ENCODE measurements at regions not wholly inside any gene's neighbourhood (a gene's known extent, or its start where the extent isn't known, plus 50 kb on each side); places are given as distances from the start of the nearest gene placed in this dataset.

DNA sequence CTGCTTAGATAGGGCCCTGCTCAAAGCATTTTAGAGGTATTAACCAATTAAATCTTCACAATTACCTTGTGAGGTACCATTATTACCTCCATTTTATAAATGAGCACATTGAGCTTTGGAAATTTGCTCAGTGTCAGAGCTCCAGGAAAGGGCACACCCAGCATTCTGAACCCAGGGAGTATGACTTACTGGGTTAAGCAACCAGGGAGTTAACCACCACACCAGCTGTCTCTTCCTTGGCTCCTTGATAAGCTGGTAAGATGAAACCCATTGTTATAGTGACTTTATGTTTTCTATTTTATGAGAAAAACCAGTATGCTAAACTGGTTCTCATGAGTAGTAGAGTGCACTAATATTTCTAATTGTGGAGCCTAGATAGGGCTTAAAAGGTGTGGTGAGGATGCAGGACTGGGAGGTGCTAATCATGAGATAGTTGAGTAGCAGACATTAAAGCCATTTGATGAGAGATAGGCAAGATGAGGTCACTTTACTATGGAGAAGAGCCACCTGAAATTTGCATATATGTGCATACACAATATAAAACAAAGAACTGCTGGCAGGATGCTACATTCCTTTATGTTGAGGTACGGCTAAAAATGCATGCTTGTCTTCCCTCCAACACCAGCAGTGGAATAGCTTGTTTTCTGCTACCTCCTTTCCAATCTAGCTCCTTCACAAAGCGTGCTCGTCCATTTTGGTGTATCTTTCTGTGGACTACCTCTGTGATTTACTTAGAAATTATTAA, 556.1 kb downstream of the SPRY1 start:
- no peak for TF ChIP-seq EZH2 (IDR thresholded peaks at IDR 0.05; ENCODE audit: borderline replicate concordance, insufficient read depth, low read depth, low read length, poor library complexity, severe bottlenecking)
- TF ChIP-seq, protein P1, sequence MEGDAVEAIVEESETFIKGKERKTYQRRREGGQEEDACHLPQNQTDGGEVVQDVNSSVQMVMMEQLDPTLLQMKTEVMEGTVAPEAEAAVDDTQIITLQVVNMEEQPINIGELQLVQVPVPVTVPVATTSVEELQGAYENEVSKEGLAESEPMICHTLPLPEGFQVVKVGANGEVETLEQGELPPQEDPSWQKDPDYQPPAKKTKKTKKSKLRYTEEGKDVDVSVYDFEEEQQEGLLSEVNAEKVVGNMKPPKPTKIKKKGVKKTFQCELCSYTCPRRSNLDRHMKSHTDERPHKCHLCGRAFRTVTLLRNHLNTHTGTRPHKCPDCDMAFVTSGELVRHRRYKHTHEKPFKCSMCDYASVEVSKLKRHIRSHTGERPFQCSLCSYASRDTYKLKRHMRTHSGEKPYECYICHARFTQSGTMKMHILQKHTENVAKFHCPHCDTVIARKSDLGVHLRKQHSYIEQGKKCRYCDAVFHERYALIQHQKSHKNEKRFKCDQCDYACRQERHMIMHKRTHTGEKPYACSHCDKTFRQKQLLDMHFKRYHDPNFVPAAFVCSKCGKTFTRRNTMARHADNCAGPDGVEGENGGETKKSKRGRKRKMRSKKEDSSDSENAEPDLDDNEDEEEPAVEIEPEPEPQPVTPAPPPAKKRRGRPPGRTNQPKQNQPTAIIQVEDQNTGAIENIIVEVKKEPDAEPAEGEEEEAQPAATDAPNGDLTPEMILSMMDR (IDR thresholded peaks at IDR 0.05): no peak
- no peak overlapping the region for H3K4me3 Mint-ChIP-seq
- no peak for ATAC-seq (ENCODE audit: low read depth)
- 100% methylated on average over 1 of the region's 3 CpGs for WGBS (ENCODE audit: insufficient coverage)
- H3K9ac ChIP-seq (ENCODE audit: low read length): no peak overlapping the region
- intact Hi-C loops (cut with micrococcal nuclease): no loop called here
- H3K4me1 Mint-ChIP-seq: no peaks in the 10 kb centered on the region
- H3K27ac Mint-ChIP-seq: no peak overlapping the region
- DNase-seq: no peak
- H3K27ac ChIP-seq (ENCODE audit: low read length in 2 of 2): no peak overlapping the region
- CTCF ChIA-PET: no interaction called here
- H3K9me3 ChIP-seq (ENCODE audit: control extremely low read depth in 1 of 3, control insufficient read depth in 2 of 3, insufficient read depth in 1 of 3, low read length in 2 of 3): no peaks in the 10 kb centered on the region
- no peaks in the 10 kb centered on the region for H3K36me3 ChIP-seq (replicated peaks in 1 of 2; ENCODE audit: control extremely low read depth in 1 of 2, control insufficient read depth in 1 of 2, extremely low read depth in 1 of 2, insufficient read depth in 2 of 2, low read length in 1 of 2)
- H3K4me2 ChIP-seq (replicated peaks; ENCODE audit: low read depth, low read length, poor library complexity, severe bottlenecking): no peak overlapping the region
- no peak overlapping the region for H3K4me3 ChIP-seq (ENCODE audit: control extremely low read depth in 1 of 5, extremely low read depth in 1 of 5, insufficient read depth in 1 of 5, low read depth in 2 of 5, low read length in 4 of 5)
- H3K27me3 ChIP-seq (replicated peaks in 1 of 4; ENCODE audit: control extremely low read depth in 1 of 4, control insufficient read depth in 3 of 4, insufficient read depth in 4 of 4, low read length in 3 of 4): no peaks in the 10 kb centered on the region
- POLR2A ChIA-PET: no interaction called here
- no peak overlapping the region for H2AFZ ChIP-seq (ENCODE audit: insufficient read depth, low read depth, low read length, poor library complexity, severe bottlenecking)
- H4K20me1 ChIP-seq (ENCODE audit: control insufficient read depth, insufficient read depth, low read length, poor library complexity, severe bottlenecking): no peaks in the 10 kb centered on the region
- no peaks in the 10 kb centered on the region for H3K27me3 Mint-ChIP-seq
- H3K79me2 ChIP-seq (ENCODE audit: control insufficient read depth, insufficient read depth, low read length): no peaks in the 10 kb centered on the region
- H3K9me3 Mint-ChIP-seq (ENCODE audit: insufficient read depth): no peaks in the 10 kb centered on the region
- no peaks in the 10 kb centered on the region for H3K4me1 ChIP-seq (ENCODE audit: control insufficient read depth in 2 of 2, insufficient read depth in 2 of 2, low read length in 2 of 2)

DNA sequence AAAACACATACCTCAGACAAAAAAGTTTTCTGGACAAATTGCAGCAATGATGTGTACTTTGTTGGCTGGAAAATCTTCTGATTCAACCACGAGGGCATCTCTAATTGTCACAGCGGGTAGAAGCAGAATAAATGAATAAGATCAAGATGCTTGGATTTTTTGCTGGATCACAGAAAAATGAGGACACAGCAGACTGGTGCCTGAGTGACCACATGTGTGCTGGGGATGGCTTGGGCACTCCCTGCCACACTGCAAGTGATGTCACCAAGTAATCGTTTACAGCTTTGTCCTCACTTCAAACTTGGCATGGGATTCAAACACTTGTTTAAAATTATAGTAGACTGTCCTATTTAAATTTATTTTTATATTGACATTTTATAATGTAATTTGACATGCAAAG, 557.0 kb downstream of the SPRY1 start:
- no peaks in the 10 kb centered on the region for H3K27me3 Mint-ChIP-seq
- H3K4me3 ChIP-seq (ENCODE audit: control extremely low read depth in 1 of 5, extremely low read depth in 1 of 5, insufficient read depth in 1 of 5, low read depth in 2 of 5, low read length in 4 of 5): no peak overlapping the region
- H3K27me3 ChIP-seq (replicated peaks in 1 of 4; ENCODE audit: control extremely low read depth in 1 of 4, control insufficient read depth in 3 of 4, insufficient read depth in 4 of 4, low read length in 3 of 4): no peaks in the 10 kb centered on the region
- no peaks in the 10 kb centered on the region for H3K79me2 ChIP-seq (ENCODE audit: control insufficient read depth, insufficient read depth, low read length)
- H3K4me3 Mint-ChIP-seq: no peak overlapping the region
- H3K4me1 ChIP-seq (ENCODE audit: control insufficient read depth in 2 of 2, insufficient read depth in 2 of 2, low read length in 2 of 2): no peaks in the 10 kb centered on the region
- no peak overlapping the region for H3K27ac ChIP-seq (ENCODE audit: low read length in 2 of 2)
- WGBS (ENCODE audit: insufficient coverage): 88% methylated on average over 2 of the region's 3 CpGs
- ATAC-seq (ENCODE audit: low read depth) (no peak), DNase-seq (no peak)
- ChIA-PET CTCF (no interaction called here), POLR2A (no interaction called here)
- H3K4me1 Mint-ChIP-seq: no peaks in the 10 kb centered on the region
- H3K9ac ChIP-seq (ENCODE audit: low read length): no peak overlapping the region
- no peaks in the 10 kb centered on the region for H3K9me3 Mint-ChIP-seq (ENCODE audit: insufficient read depth)
- no peaks in the 10 kb centered on the region for H4K20me1 ChIP-seq (ENCODE audit: control insufficient read depth, insufficient read depth, low read length, poor library complexity, severe bottlenecking)
- TF ChIP-seq, protein P1 (IDR thresholded peaks at IDR 0.05): no peak
- no peak for TF ChIP-seq EZH2 (IDR thresholded peaks at IDR 0.05; ENCODE audit: borderline replicate concordance, insufficient read depth, low read depth, low read length, poor library complexity, severe bottlenecking)
- intact Hi-C loops (cut with micrococcal nuclease): no loop called here
- H3K9me3 ChIP-seq (ENCODE audit: control extremely low read depth in 1 of 3, control insufficient read depth in 2 of 3, insufficient read depth in 1 of 3, low read length in 2 of 3): no peaks in the 10 kb centered on the region
- no peaks in the 10 kb centered on the region for H3K36me3 ChIP-seq (replicated peaks in 1 of 2; ENCODE audit: control extremely low read depth in 1 of 2, control insufficient read depth in 1 of 2, extremely low read depth in 1 of 2, insufficient read depth in 2 of 2, low read length in 1 of 2)
- H3K27ac Mint-ChIP-seq: no peak overlapping the region
- no peak overlapping the region for H3K4me2 ChIP-seq (replicated peaks; ENCODE audit: low read depth, low read length, poor library complexity, severe bottlenecking)
- no peak overlapping the region for H2AFZ ChIP-seq (ENCODE audit: insufficient read depth, low read depth, low read length, poor library complexity, severe bottlenecking)

Data from B cell (primary cell).